OCI-LY3 (cell line): ENCODE measurements at regions not wholly inside any gene's neighbourhood (a gene's known extent, or its start where the extent isn't known, plus 50 kb on each side); places are given as distances from the start of the nearest gene placed in this dataset.

ENCODE experiments used
- CTCF ChIP-seq: fragments of 200-600, 300-600 bp; sonication (generic); IDR thresholded peaks from 2 replicates; pipeline ENCODE4 v1.5.1; 2014; ENCODE audit warnings: antibody characterized with exemption, low read length, low read depth
- EZH2phosphoT487 ChIP-seq: fragments of 200-600 bp; shearing (Covaris generic); IDR thresholded peaks from 2 replicates; pipeline ENCODE4 v1.6.1; 2018; ENCODE audit warnings: antibody characterized with exemption, mixed run types, low read depth

- TF ChIP-seq CTCF (no peak), EZH2phosphoT487 (no peak)
Measured at GRCh38 chr1:73701826-73702225, 496.1 kb downstream of the LRRIQ3 start.
